Caco-2 (cell line): ENCODE measurements at regions not wholly inside any gene's neighbourhood (a gene's known extent, or its start where the extent isn't known, plus 50 kb on each side); places are given as distances from the start of the nearest gene placed in this dataset.

Experiments used
- BruUV-seq: library from RNA; stranded (reverse); fragments of 400-500 nt; replicated peaks from 2 replicates; lab custom pipeline; 2021; lab: Mats Ljungman, UMichigan
- CTCF ChIA-PET: fragments of 300-600 bp; sonication (Branson Sonifier 250); formaldehyde crosslinking; loops from one replicate; lab custom pipeline; 2022; ENCODE audit warnings: antibody characterized with exemption; lab: Charles Lee
- POLR2A ChIA-PET: fragments of 300-600 bp; sonication (Branson Sonifier 250); formaldehyde crosslinking; loops from one replicate; lab custom pipeline; 2022; ENCODE audit warnings: antibody characterized with exemption; lab: Charles Lee
- DNase-seq, 2 experiments: peaks; one replicate each; pipeline versions ENCODE4 v3.0.0 to v3.0.0-alpha.2; 2020 to 2022
- H3K27me3 ChIP-seq: replicated peaks from 2 replicates; pipeline ENCODE4 v1.6.0; 2011; ENCODE audit warnings: low read length; ENCODE audit not compliant: control insufficient read depth, insufficient read depth
- H3K36me3 ChIP-seq: 2 replicates; pipeline ENCODE4 v1.5.1; 2011; ENCODE audit warnings: low read length; ENCODE audit not compliant: control insufficient read depth, insufficient read depth
- H3K4me1 ChIP-seq: fragments of 250-450 bp; sonication (Bioruptor Pico); 2 replicates; pipeline ENCODE4 v1.5.1; 2020; ENCODE audit warnings: mild to moderate bottlenecking
- H3K4me3 ChIP-seq: 2 replicates; pipeline ENCODE4 v1.5.1; 2011; ENCODE audit warnings: low read depth, mild to moderate bottlenecking, control low read depth, low read length
- H3K9me3 ChIP-seq: fragments of 250-450 bp; sonication (Bioruptor Pico); 2 replicates; pipeline ENCODE4 v1.5.1; 2020; ENCODE audit warnings: mild to moderate bottlenecking, moderate library complexity
- H3K27ac Mint-ChIP-seq: one replicate; pipeline ENCODE4 v1.8.0; 2022; ENCODE audit warnings: mixed read lengths; ENCODE audit not compliant: unreplicated experiment
- H3K27me3 Mint-ChIP-seq: one replicate; pipeline ENCODE4 v1.8.0; 2022; ENCODE audit warnings: mixed read lengths; ENCODE audit not compliant: insufficient read depth, unreplicated experiment
- H3K36me3 Mint-ChIP-seq: one replicate; pipeline ENCODE4 v1.8.0; 2022; ENCODE audit warnings: mild to moderate bottlenecking, mixed read lengths; ENCODE audit not compliant: insufficient read depth, unreplicated experiment
- H3K4me1 Mint-ChIP-seq: one replicate; pipeline ENCODE4 v1.8.0; 2022; ENCODE audit warnings: low read depth, mixed read lengths; ENCODE audit not compliant: unreplicated experiment
- H3K4me3 Mint-ChIP-seq: one replicate; pipeline ENCODE4 v1.8.0; 2022; ENCODE audit warnings: mild to moderate bottlenecking, moderate library complexity, mixed read lengths; ENCODE audit not compliant: unreplicated experiment
- H3K9me3 Mint-ChIP-seq: one replicate; pipeline ENCODE4 v1.8.0; 2022; ENCODE audit warnings: mixed read lengths; ENCODE audit not compliant: unreplicated experiment
- intact Hi-C: fragments of 100-400 bp; cut with micrococcal nuclease; formaldehyde crosslinking; loops from one replicate; pipeline ENCODE4 v1.10.0; 2022; ENCODE audit not compliant: unreplicated experiment
- TF ChIP-seq, protein P1 (sequence below), 2 experiments: fragments of 200-600 bp in 1 of 2; IDR thresholded peaks; 1 replicate in 1 of 2; 2 replicates in 1 of 2; pipeline versions ENCODE4 v1.5.1 to v1.8.0; 2011 to 2022; ENCODE audit warnings: antibody characterized with exemption in 1 of 2, control low read depth in 1 of 2, inconsistent platforms in 1 of 2, low read depth in 1 of 2, low read length in 1 of 2, mild to moderate bottlenecking in 1 of 2, moderate library complexity in 1 of 2; ENCODE audit not compliant: insufficient read depth in 1 of 2, severe bottlenecking in 1 of 2, unreplicated experiment in 1 of 2

DNA sequence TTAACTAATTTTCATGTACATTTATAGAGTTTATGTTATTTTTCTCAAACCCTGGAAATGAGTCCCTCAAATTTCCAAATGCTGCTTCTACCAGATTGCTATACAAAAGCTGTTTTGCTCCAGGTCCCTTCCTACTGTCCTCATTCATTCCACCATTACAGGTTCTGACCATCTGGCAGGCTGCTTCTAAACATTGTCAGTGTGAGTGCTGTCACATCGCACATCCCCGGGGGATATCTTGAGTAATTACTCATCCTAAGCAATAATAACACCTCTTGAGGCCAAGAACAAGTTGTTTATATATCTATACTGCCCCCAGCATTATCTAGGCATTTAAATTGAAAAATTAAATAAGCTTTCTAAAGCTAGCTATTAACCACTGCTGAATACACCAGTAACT lies 1675.3 kb upstream of the CDH6 start:
- BruUV-seq: no TSS peak
- CTCF ChIA-PET: no interaction called here
- H3K9me3 ChIP-seq: no peaks in the 10 kb centered on the region
- H3K27me3 ChIP-seq: no peaks in the 10 kb centered on the region
- POLR2A ChIA-PET: no interaction called here
- no peaks in the 10 kb centered on the region for H3K4me1 Mint-ChIP-seq
- no peak overlapping the region for H3K4me3 ChIP-seq
- no peaks in the 10 kb centered on the region for H3K4me1 ChIP-seq
- intact Hi-C loops: no loop called here
- no peak for DNase-seq
- no peaks in the 10 kb centered on the region for H3K36me3 Mint-ChIP-seq
- H3K4me3 Mint-ChIP-seq: no peak overlapping the region
- no peaks in the 10 kb centered on the region for H3K9me3 Mint-ChIP-seq
- no peaks in the 10 kb centered on the region for H3K36me3 ChIP-seq
- H3K27ac Mint-ChIP-seq: no peak overlapping the region
- no peaks in the 10 kb centered on the region for H3K27me3 Mint-ChIP-seq
- TF ChIP-seq, protein P1, sequence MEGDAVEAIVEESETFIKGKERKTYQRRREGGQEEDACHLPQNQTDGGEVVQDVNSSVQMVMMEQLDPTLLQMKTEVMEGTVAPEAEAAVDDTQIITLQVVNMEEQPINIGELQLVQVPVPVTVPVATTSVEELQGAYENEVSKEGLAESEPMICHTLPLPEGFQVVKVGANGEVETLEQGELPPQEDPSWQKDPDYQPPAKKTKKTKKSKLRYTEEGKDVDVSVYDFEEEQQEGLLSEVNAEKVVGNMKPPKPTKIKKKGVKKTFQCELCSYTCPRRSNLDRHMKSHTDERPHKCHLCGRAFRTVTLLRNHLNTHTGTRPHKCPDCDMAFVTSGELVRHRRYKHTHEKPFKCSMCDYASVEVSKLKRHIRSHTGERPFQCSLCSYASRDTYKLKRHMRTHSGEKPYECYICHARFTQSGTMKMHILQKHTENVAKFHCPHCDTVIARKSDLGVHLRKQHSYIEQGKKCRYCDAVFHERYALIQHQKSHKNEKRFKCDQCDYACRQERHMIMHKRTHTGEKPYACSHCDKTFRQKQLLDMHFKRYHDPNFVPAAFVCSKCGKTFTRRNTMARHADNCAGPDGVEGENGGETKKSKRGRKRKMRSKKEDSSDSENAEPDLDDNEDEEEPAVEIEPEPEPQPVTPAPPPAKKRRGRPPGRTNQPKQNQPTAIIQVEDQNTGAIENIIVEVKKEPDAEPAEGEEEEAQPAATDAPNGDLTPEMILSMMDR (IDR thresholded peaks at IDR 0.05; ENCODE audit: insufficient read depth in 1 of 2, low read depth in 1 of 2, low read length in 1 of 2, severe bottlenecking in 1 of 2, unreplicated experiment in 1 of 2): no peak

DNA sequence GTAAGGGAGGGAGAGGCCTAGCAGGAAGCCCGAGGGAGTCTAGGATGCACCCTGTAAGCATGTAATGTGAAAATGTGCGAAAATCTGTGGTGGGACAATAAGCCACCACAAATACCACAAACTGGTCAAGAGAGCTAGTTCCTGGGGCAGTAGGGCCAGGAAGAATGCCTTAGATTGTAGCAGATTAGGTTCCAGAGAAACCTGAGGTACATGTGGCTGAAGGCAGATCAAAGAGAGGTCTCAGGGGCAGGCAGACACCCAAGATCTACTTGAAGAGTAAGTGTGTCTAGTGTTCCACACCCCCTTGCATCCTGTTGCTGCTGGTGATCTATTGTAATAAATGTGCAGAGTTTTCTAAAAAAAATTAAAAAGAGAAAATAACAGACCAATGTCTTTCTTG lies 1677.3 kb upstream of the CDH6 start:
- H3K4me1 Mint-ChIP-seq: no peaks in the 10 kb centered on the region
- H3K4me3 Mint-ChIP-seq: no peak overlapping the region
- Histone ChIP-seq H3K4me1 (no peaks in the 10 kb centered on the region), H3K4me3 (no peak overlapping the region), H3K27me3 (no peaks in the 10 kb centered on the region), H3K9me3 (no peaks in the 10 kb centered on the region), H3K36me3 (no peaks in the 10 kb centered on the region)
- CTCF ChIA-PET: no interaction called here
- intact Hi-C loops: no loop called here
- DNase-seq: no peak
- TF ChIP-seq, protein P1 (IDR thresholded peaks at IDR 0.05; ENCODE audit: insufficient read depth in 1 of 2, low read depth in 1 of 2, low read length in 1 of 2, severe bottlenecking in 1 of 2, unreplicated experiment in 1 of 2): no peak
- BruUV-seq: no TSS peak
- H3K36me3 Mint-ChIP-seq: no peaks in the 10 kb centered on the region
- peaks cover 3% of the 10 kb centered on the region for H3K27me3 Mint-ChIP-seq
- POLR2A ChIA-PET: no interaction called here
- no peak overlapping the region for H3K27ac Mint-ChIP-seq
- no peaks in the 10 kb centered on the region for H3K9me3 Mint-ChIP-seq

DNA sequence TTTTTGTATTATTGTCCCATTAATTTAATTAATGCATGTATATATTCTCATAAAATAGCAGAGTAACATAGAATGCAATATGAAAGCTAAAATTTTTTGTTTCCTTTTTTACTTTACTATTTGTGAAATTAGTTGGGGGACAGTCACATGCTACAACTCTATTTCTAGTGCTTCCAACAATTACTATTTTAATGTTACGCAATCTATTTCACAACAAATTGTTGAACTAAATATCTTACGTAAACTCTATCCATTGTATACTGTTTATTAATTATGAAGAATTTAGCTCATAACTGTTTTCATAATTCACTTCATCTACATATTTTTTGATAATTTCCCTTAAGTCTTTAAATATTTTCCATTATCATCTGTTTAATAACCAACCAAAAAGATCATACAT lies 1685.4 kb upstream of the CDH6 start:
- ChIA-PET CTCF (no interaction called here), POLR2A (no interaction called here)
- Mint-ChIP-seq H3K27ac (no peak overlapping the region), H3K36me3 (no peaks in the 10 kb centered on the region), H3K4me3 (no peak overlapping the region), H3K9me3 (no peaks in the 10 kb centered on the region), H3K4me1 (no peaks in the 10 kb centered on the region), H3K27me3 (peaks cover 5% of the 10 kb centered on the region)
- Histone ChIP-seq H3K4me3 (no peak overlapping the region), H3K4me1 (no peaks in the 10 kb centered on the region), H3K9me3 (no peaks in the 10 kb centered on the region), H3K27me3 (no peaks in the 10 kb centered on the region), H3K36me3 (no peaks in the 10 kb centered on the region)
- no peak for DNase-seq
- intact Hi-C loops: no loop called here
- TF ChIP-seq, protein P1 (IDR thresholded peaks at IDR 0.05; ENCODE audit: insufficient read depth in 1 of 2, low read depth in 1 of 2, low read length in 1 of 2, severe bottlenecking in 1 of 2, unreplicated experiment in 1 of 2): no peak
- BruUV-seq: no TSS peak
